Stimulated activated CD8-positive, alpha-beta memory T cell treated with anti-CD3 and anti-CD28 coated beads, Interleukin-4, amount 100 ng/mL, for 48 hours (primary cell): ENCODE measurements at regions not wholly inside any gene's neighbourhood (a gene's known extent, or its start where the extent isn't known, plus 50 kb on each side); places are given as distances from the start of the nearest gene placed in this dataset.

Experiments used
- DNase-seq: peaks from one replicate; pipeline ENCODE4 v3.0.0-alpha.2; 2020

- no peak for DNase-seq
Measured at GRCh38 chr5:56360816-56361215, 127.7 kb upstream of the ANKRD55 start.

GRCh38 chr5:56359809-56360685, 126.9 kb upstream of the ANKRD55 start:
- no peak for DNase-seq

GRCh38 chr5:56358703-56359681, 125.9 kb upstream of the ANKRD55 start:
- DNase-seq = no peak

- DNase-seq = no peak
Measured at GRCh38 chr5:56358046-56358445, 124.9 kb upstream of the ANKRD55 start.

GRCh38 chr5:56357426-56357825, 124.3 kb upstream of the ANKRD55 start:
- DNase-seq = no peak

GRCh38 chr5:56356836-56357160, 123.7 kb upstream of the ANKRD55 start:
- no peak for DNase-seq

- no peak for DNase-seq
Measured at GRCh38 chr5:56356121-56356835, 123.1 kb upstream of the ANKRD55 start.

GRCh38 chr5:56354836-56355235, 121.7 kb upstream of the ANKRD55 start:
- no peak for DNase-seq

- DNase-seq = no peak
Measured at GRCh38 chr5:56352808-56353590, 119.9 kb upstream of the ANKRD55 start.

- DNase-seq = no peak
Measured at GRCh38 chr5:56350597-56351170, 117.6 kb upstream of the ANKRD55 start.

GRCh38 chr5:56350011-56350596, 117.0 kb upstream of the ANKRD55 start:
- DNase-seq = no peak

- DNase-seq = no peak
Measured at GRCh38 chr5:56349461-56349860, 116.3 kb upstream of the ANKRD55 start.

- DNase-seq = no peak
Measured at GRCh38 chr5:56346741-56347535, 113.8 kb upstream of the ANKRD55 start.

GRCh38 chr5:56346044-56346710, 113.0 kb upstream of the ANKRD55 start:
- DNase-seq = no peak

- no peak for DNase-seq
Measured at GRCh38 chr5:56345352-56345751, 112.2 kb upstream of the ANKRD55 start.

- DNase-seq = no peak
Measured at GRCh38 chr5:56344594-56344993, 111.5 kb upstream of the ANKRD55 start.

GRCh38 chr5:56343988-56344387, 110.9 kb upstream of the ANKRD55 start:
- no peak for DNase-seq

- DNase-seq = no peak
Measured at GRCh38 chr5:56342616-56343015, 109.5 kb upstream of the ANKRD55 start.

GRCh38 chr5:56340196-56340980, 107.3 kb upstream of the ANKRD55 start:
- DNase-seq = no peak
